ENCODE measurements at regions not wholly inside any gene's neighbourhood (a gene's known extent, or its start where the extent isn't known, plus 50 kb on each side); places are given as distances from the start of the nearest gene placed in this dataset.

DNA sequence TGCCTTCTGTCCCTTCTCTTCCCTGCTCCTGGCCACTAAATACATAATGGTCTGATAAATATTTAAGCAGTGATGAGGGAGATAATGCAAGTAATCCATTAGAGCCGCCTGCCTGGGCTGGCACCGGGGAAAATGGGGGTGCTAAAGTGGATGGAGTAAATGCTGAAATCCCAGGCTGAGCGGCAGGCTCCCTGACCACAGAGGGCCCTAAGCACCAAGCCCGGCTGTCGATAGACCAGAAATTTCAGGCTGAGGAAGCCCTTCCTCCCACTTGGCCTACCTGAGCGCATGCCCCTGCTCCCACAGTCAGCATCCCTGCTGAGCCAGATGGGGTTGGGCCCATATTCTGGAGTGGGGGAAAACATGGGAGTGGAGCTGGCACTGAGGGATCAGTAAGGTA is 197.5 kb upstream of the SKOR2 start:
- CTCF ChIA-PET (ENCODE audit: unreplicated experiment), result no interaction called here
- no TSS peak for BruUV-seq (replicated peaks)
- Histone ChIP-seq H3K79me2 (ENCODE audit: insufficient read depth, low read depth, low read length) (no peaks in the 10 kb centered on the region), H2AFZ (ENCODE audit: low read length) (no peak overlapping the region), H4K20me1 (ENCODE audit: insufficient read depth, low read length) (no peaks in the 10 kb centered on the region), H3K36me3 (ENCODE audit: insufficient read depth, low read length) (no peaks in the 10 kb centered on the region), H3K4me1 (ENCODE audit: insufficient read depth, low read length, poor library complexity, severe bottlenecking) (no peaks in the 10 kb centered on the region), H3K9me2 (ENCODE audit: insufficient read depth, low read length) (no peaks in the 10 kb centered on the region), H3K9me3 (ENCODE audit: low read length) (no peaks in the 10 kb centered on the region), H3K4me3 (ENCODE audit: low read depth, low read length, poor library complexity, severe bottlenecking) (no peak overlapping the region), H3K27ac (ENCODE audit: low read depth, low read length, poor library complexity, severe bottlenecking) (no peak overlapping the region), H3K4me2 (ENCODE audit: low read length) (no peak overlapping the region)
- TF ChIP-seq, protein P1, sequence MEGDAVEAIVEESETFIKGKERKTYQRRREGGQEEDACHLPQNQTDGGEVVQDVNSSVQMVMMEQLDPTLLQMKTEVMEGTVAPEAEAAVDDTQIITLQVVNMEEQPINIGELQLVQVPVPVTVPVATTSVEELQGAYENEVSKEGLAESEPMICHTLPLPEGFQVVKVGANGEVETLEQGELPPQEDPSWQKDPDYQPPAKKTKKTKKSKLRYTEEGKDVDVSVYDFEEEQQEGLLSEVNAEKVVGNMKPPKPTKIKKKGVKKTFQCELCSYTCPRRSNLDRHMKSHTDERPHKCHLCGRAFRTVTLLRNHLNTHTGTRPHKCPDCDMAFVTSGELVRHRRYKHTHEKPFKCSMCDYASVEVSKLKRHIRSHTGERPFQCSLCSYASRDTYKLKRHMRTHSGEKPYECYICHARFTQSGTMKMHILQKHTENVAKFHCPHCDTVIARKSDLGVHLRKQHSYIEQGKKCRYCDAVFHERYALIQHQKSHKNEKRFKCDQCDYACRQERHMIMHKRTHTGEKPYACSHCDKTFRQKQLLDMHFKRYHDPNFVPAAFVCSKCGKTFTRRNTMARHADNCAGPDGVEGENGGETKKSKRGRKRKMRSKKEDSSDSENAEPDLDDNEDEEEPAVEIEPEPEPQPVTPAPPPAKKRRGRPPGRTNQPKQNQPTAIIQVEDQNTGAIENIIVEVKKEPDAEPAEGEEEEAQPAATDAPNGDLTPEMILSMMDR (conservative IDR thresholded peaks at IDR 0.05; ENCODE audit: low read length), result no peak
- no peak for TF ChIP-seq EZH2phosphoT487 (IDR thresholded peaks at IDR 0.05; ENCODE audit: borderline replicate concordance, low read depth, low read length)
- no peak for DNase-seq (ENCODE audit: low spot score)
- POLR2A ChIA-PET, result no interaction called here
- intact Hi-C loops (cut with micrococcal nuclease; ENCODE audit: unreplicated experiment), result no loop called here

DNA sequence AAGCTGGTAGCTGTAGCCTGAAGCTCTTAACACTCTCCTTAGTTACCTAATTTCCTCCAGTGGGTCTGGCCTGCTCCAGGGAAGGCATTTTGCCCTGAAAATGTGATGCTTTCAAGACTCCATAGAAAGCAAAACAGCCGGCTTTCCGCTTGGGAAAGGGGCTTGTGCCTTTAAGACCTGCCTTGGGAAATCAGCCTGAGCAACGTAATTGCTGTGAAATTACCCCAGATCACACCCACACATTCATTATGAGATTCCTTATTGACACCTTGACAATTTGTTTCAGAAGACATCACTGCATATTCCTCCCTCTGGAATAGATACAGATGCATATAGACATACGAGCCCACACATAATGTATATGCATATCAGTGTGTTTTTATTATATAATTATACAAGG is 190.5 kb upstream of the SKOR2 start:
- no peak overlapping the region for H3K27ac ChIP-seq (ENCODE audit: low read depth, low read length, poor library complexity, severe bottlenecking)
- H4K20me1 ChIP-seq (ENCODE audit: insufficient read depth, low read length), result no peaks in the 10 kb centered on the region
- CTCF ChIA-PET (ENCODE audit: unreplicated experiment), result no interaction called here
- H3K79me2 ChIP-seq (ENCODE audit: insufficient read depth, low read depth, low read length), result no peaks in the 10 kb centered on the region
- no peaks in the 10 kb centered on the region for H3K4me1 ChIP-seq (ENCODE audit: insufficient read depth, low read length, poor library complexity, severe bottlenecking)
- H3K4me2 ChIP-seq (ENCODE audit: low read length), result no peak overlapping the region
- H2AFZ ChIP-seq (ENCODE audit: low read length), result no peak overlapping the region
- DNase-seq (ENCODE audit: low spot score), result no peak
- no peak overlapping the region for H3K4me3 ChIP-seq (ENCODE audit: low read depth, low read length, poor library complexity, severe bottlenecking)
- intact Hi-C loops (cut with micrococcal nuclease; ENCODE audit: unreplicated experiment), result no loop called here
- BruUV-seq (replicated peaks), result no TSS peak
- no peaks in the 10 kb centered on the region for H3K9me2 ChIP-seq (ENCODE audit: insufficient read depth, low read length)
- H3K9me3 ChIP-seq (ENCODE audit: low read length), result no peaks in the 10 kb centered on the region
- TF ChIP-seq EZH2phosphoT487 (IDR thresholded peaks at IDR 0.05; ENCODE audit: borderline replicate concordance, low read depth, low read length), result no peak
- TF ChIP-seq, protein P1 (conservative IDR thresholded peaks at IDR 0.05; ENCODE audit: low read length), result no peak
- POLR2A ChIA-PET, result no interaction called here
- H3K36me3 ChIP-seq (ENCODE audit: insufficient read depth, low read length), result no peaks in the 10 kb centered on the region

DNA sequence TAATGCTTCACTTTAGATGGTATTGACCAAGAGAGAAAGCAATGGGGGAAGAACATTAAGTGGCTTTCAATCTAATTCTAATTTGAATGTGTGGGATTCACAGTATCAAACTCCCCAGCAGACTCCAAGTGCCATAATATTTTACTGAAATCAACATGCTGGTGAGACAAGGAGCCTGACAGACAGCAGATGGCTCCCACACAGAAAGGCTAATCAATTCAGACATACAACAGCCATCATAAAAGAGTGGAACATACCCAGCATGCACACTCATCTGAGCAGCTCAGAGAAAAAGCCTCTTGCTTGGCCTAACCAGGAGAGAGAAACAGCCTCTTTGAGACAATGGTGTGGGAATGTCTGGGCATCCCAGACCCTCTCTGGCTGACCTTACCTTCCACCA is 186.5 kb upstream of the SKOR2 start:
- no peaks in the 10 kb centered on the region for H3K9me3 ChIP-seq (ENCODE audit: low read length)
- H3K4me2 ChIP-seq (ENCODE audit: low read length), result no peak overlapping the region
- DNase-seq (ENCODE audit: low spot score), result no peak
- no peaks in the 10 kb centered on the region for H3K79me2 ChIP-seq (ENCODE audit: insufficient read depth, low read depth, low read length)
- no peak for TF ChIP-seq EZH2phosphoT487 (IDR thresholded peaks at IDR 0.05; ENCODE audit: borderline replicate concordance, low read depth, low read length)
- TF ChIP-seq, protein P1 (conservative IDR thresholded peaks at IDR 0.05; ENCODE audit: low read length), result no peak
- no peaks in the 10 kb centered on the region for H4K20me1 ChIP-seq (ENCODE audit: insufficient read depth, low read length)
- H3K36me3 ChIP-seq (ENCODE audit: insufficient read depth, low read length), result no peaks in the 10 kb centered on the region
- no peaks in the 10 kb centered on the region for H3K4me1 ChIP-seq (ENCODE audit: insufficient read depth, low read length, poor library complexity, severe bottlenecking)
- intact Hi-C loops (cut with micrococcal nuclease; ENCODE audit: unreplicated experiment), result no loop called here
- CTCF ChIA-PET (ENCODE audit: unreplicated experiment), result no interaction called here
- no peak overlapping the region for H3K27ac ChIP-seq (ENCODE audit: low read depth, low read length, poor library complexity, severe bottlenecking)
- no peak overlapping the region for H2AFZ ChIP-seq (ENCODE audit: low read length)
- no peaks in the 10 kb centered on the region for H3K9me2 ChIP-seq (ENCODE audit: insufficient read depth, low read length)
- no peak overlapping the region for H3K4me3 ChIP-seq (ENCODE audit: low read depth, low read length, poor library complexity, severe bottlenecking)
- no TSS peak for BruUV-seq (replicated peaks)
- POLR2A ChIA-PET, result no interaction called here
